H1 (cell line): ENCODE measurements at regions not wholly inside any gene's neighbourhood (a gene's known extent, or its start where the extent isn't known, plus 50 kb on each side); places are given as distances from the start of the nearest gene placed in this dataset.

Experiments used
- CTCF ChIA-PET: fragments of 300-600 bp; sonication (Branson Sonifier 250); formaldehyde crosslinking; loops from one replicate; lab custom pipeline; 2021; ENCODE audit not compliant: partially characterized antibody; lab: Charles Lee
- POLR2A ChIA-PET: fragments of 300-600 bp; sonication (Branson Sonifier 250); formaldehyde crosslinking; loops from one replicate; lab custom pipeline; 2021; ENCODE audit warnings: inconsistent platforms; ENCODE audit not compliant: partially characterized antibody; lab: Charles Lee
- DNase-seq, 2 experiments: peaks; one replicate each; pipeline versions ENCODE4 v3.0.0 to v3.0.0-alpha.2; 2010 to 2022; ENCODE audit warnings: low spot score in 2 of 2, low read depth in 1 of 2, mixed read lengths in 1 of 2
- FAIRE-seq: peaks from 2 replicates; lab custom pipeline; 2011; peaks lifted over from hg19 to GRCh38; lab: Jason Lieb, UNC
- H2AFZ ChIP-seq: 2 replicates; pipeline ENCODE4 v1.8.1; 2012; ENCODE audit warnings: low read length, inconsistent platforms
- H2AK5ac ChIP-seq: 2 replicates; pipeline ENCODE4 v1.6.1; 2013; ENCODE audit warnings: low read depth, low read length
- H2BK120ac ChIP-seq: replicated peaks from 2 replicates; pipeline ENCODE3; 2013; ENCODE audit warnings: low read depth, low read length, inconsistent platforms
- H2BK12ac ChIP-seq: 2 replicates; pipeline ENCODE4 v1.6.1; 2013; ENCODE audit warnings: low read depth, low read length
- H2BK15ac ChIP-seq: 2 replicates; pipeline ENCODE4 v1.6.1; 2013; ENCODE audit warnings: low read length
- H2BK20ac ChIP-seq: 2 replicates; pipeline ENCODE4 v1.6.1; 2013; ENCODE audit warnings: low read length
- H2BK5ac ChIP-seq: 2 replicates; pipeline ENCODE4 v1.6.1; 2013; ENCODE audit warnings: low read depth, low read length
- H3K14ac ChIP-seq: 2 replicates; pipeline ENCODE4 v1.6.1; 2013; ENCODE audit warnings: inconsistent platforms; ENCODE audit not compliant: insufficient read length
- H3K18ac ChIP-seq: 2 replicates; pipeline ENCODE4 v1.6.1; 2013; ENCODE audit warnings: low read length; ENCODE audit errors: extremely low read depth
- H3K23ac ChIP-seq: 2 replicates; pipeline ENCODE4 v1.6.1; 2013; ENCODE audit warnings: inconsistent platforms; ENCODE audit not compliant: insufficient read length
- H3K23me2 ChIP-seq: 2 replicates; pipeline ENCODE4 v1.6.1; 2013; ENCODE audit warnings: low read depth, low read length
- H3K27ac ChIP-seq: 2 replicates; pipeline ENCODE4 v1.6.1; 2011; ENCODE audit warnings: low read depth, low read length, inconsistent platforms
- H3K27me3 ChIP-seq, 4 experiments: replicated peaks in 1 of 4; 1 replicate in 1 of 4; 2 replicates in 3 of 4; pipeline versions ENCODE4 v1.6.1 to v1.8.1; 2011 to 2013; ENCODE audit warnings: low read length in 3 of 4, mild to moderate bottlenecking in 3 of 4, inconsistent platforms in 2 of 4, mixed read lengths in 2 of 4, moderate library complexity in 1 of 4; ENCODE audit not compliant: control insufficient read depth in 3 of 4, insufficient read depth in 3 of 4; ENCODE audit errors: extremely low read depth in 1 of 4
- H3K36me3 ChIP-seq, 4 experiments: 2 replicates each; pipeline versions ENCODE4 v1.6.1 to v1.8.1; 2011 to 2013; ENCODE audit warnings: mild to moderate bottlenecking in 4 of 4, low read length in 3 of 4, moderate library complexity in 2 of 4, control low read depth in 1 of 4, inconsistent platforms in 1 of 4; ENCODE audit not compliant: insufficient read depth in 4 of 4, control insufficient read depth in 2 of 4
- H3K4ac ChIP-seq: replicated peaks from 2 replicates; pipeline ENCODE3; 2013; ENCODE audit warnings: low read length, low read depth, mixed read lengths, inconsistent platforms; ENCODE audit not compliant: insufficient read length
- H3K4me1 ChIP-seq, 4 experiments: replicated peaks in 1 of 4; 1 replicate in 1 of 4; 2 replicates in 3 of 4; pipeline versions ENCODE4 v1.6.1 to v1.8.1; 2011 to 2013; ENCODE audit warnings: low read length in 3 of 4, inconsistent platforms in 2 of 4, mixed read lengths in 1 of 4; ENCODE audit not compliant: insufficient read depth in 4 of 4, control insufficient read depth in 3 of 4
- H3K4me2 ChIP-seq, 2 experiments: 2 replicates each; pipeline versions ENCODE4 v1.6.1 to v1.8.1; 2011 to 2013; ENCODE audit warnings: low read depth in 2 of 2, low read length in 2 of 2, control low read depth in 1 of 2, inconsistent platforms in 1 of 2, mild to moderate bottlenecking in 1 of 2; ENCODE audit not compliant: insufficient read depth in 1 of 2
- H3K4me3 ChIP-seq, 4 experiments: fragments of 200-600, 300-600 bp in 1 of 4; sonication (generic), shearing (Covaris generic), sonication (Bioruptor Twin) in 1 of 4; 2 replicates each; pipeline versions ENCODE4 v1.5.1 to v1.8.1; 2011 to 2016; ENCODE audit warnings: low read length in 4 of 4, low read depth in 3 of 4, control low read depth in 2 of 4, inconsistent platforms in 2 of 4, mild to moderate bottlenecking in 2 of 4, mixed read lengths in 1 of 4, moderate library complexity in 1 of 4; ENCODE audit not compliant: insufficient read depth in 2 of 4; ENCODE audit errors: extremely low read depth in 1 of 4
- H3K56ac ChIP-seq: replicated peaks from 2 replicates; pipeline ENCODE3; 2013; ENCODE audit warnings: low read depth, mild to moderate bottlenecking, mixed read lengths, low read length, inconsistent platforms; ENCODE audit not compliant: insufficient read length
- H3K79me1 ChIP-seq: 2 replicates; pipeline ENCODE4 v1.6.1; 2013; ENCODE audit warnings: low read depth, low read length, control low read depth
- H3K79me2 ChIP-seq, 2 experiments: 2 replicates each; pipeline versions ENCODE4 v1.6.1 to v1.8.1; 2012 to 2013; ENCODE audit warnings: low read length in 2 of 2, mild to moderate bottlenecking in 2 of 2, inconsistent platforms in 1 of 2; ENCODE audit not compliant: insufficient read depth in 2 of 2, control insufficient read depth in 1 of 2
- H3K9ac ChIP-seq, 4 experiments: replicated peaks in 1 of 4; 1 replicate in 1 of 4; 2 replicates in 3 of 4; pipeline versions ENCODE4 v1.6.1 to v1.8.1; 2011 to 2013; ENCODE audit warnings: low read depth in 3 of 4, low read length in 3 of 4, control low read depth in 2 of 4, mild to moderate bottlenecking in 2 of 4, moderate library complexity in 2 of 4, inconsistent platforms in 1 of 4; ENCODE audit errors: extremely low read depth in 1 of 4
- H3K9me3 ChIP-seq, 2 experiments: 2 replicates each; pipeline versions ENCODE4 v1.6.1 to v1.8.1; 2012 to 2013; ENCODE audit warnings: mild to moderate bottlenecking in 2 of 2, moderate library complexity in 2 of 2, control low read depth in 1 of 2, inconsistent platforms in 1 of 2, low read depth in 1 of 2, low read length in 1 of 2, mixed read lengths in 1 of 2; ENCODE audit not compliant: insufficient read depth in 2 of 2
- H4K20me1 ChIP-seq, 2 experiments: replicated peaks in 1 of 2; 2 replicates each; pipeline versions ENCODE3 to v1.8.1; 2011 to 2013; ENCODE audit warnings: inconsistent platforms in 2 of 2, low read length in 2 of 2, mild to moderate bottlenecking in 1 of 2; ENCODE audit not compliant: insufficient read depth in 2 of 2, control insufficient read depth in 1 of 2
- H4K5ac ChIP-seq: 2 replicates; pipeline ENCODE4 v1.6.1; 2013; ENCODE audit warnings: low read length, low read depth, mixed read lengths, inconsistent platforms; ENCODE audit not compliant: insufficient read length
- H4K8ac ChIP-seq: 2 replicates; pipeline ENCODE4 v1.8.0; 2013; ENCODE audit warnings: mild to moderate bottlenecking, moderate library complexity, low read length, inconsistent platforms; ENCODE audit not compliant: insufficient read depth; ENCODE audit errors: extremely low read depth
- H4K91ac ChIP-seq: replicated peaks from 2 replicates; pipeline ENCODE3; 2013; ENCODE audit warnings: low read length, mixed read lengths, inconsistent platforms; ENCODE audit not compliant: insufficient read length
- BCL11A ChIP-seq, 2 experiments: IDR thresholded peaks; one replicate each; pipeline ENCODE4 v1.6.1; 2011; ENCODE audit warnings: low read depth in 2 of 2, low read length in 2 of 2, mild to moderate bottlenecking in 2 of 2
- CHD2 ChIP-seq: IDR thresholded peaks from 2 replicates; pipeline ENCODE4 v1.6.1; 2012; ENCODE audit warnings: low read length, improper control_type of control experiment
- EGR1 ChIP-seq: IDR thresholded peaks from 2 replicates; pipeline ENCODE4 v1.6.1; 2011; ENCODE audit warnings: low read depth, low read length, borderline replicate concordance
- EZH2 ChIP-seq: fragments of 200-600 bp; sonication (generic); IDR thresholded peaks from 2 replicates; pipeline ENCODE4 v1.7.1; 2012; ENCODE audit warnings: low read depth, mild to moderate bottlenecking, moderate library complexity, low read length, inconsistent platforms; ENCODE audit not compliant: severe bottlenecking
- GABPA ChIP-seq: IDR thresholded peaks from 2 replicates; pipeline ENCODE4 v1.6.1; 2011; ENCODE audit warnings: mild to moderate bottlenecking, low read length, moderate library complexity, borderline replicate concordance; ENCODE audit not compliant: insufficient read depth
- HDAC6 ChIP-seq: IDR thresholded peaks from one replicate; pipeline ENCODE4 v1.7.1; 2012; ENCODE audit warnings: low read depth, mild to moderate bottlenecking, inconsistent platforms, low read length, moderate library complexity
- JUN ChIP-seq: IDR thresholded peaks from 2 replicates; pipeline ENCODE4 v1.6.1; 2011; ENCODE audit warnings: low read depth, mild to moderate bottlenecking, improper control_type of control experiment, low read length
- MAFK ChIP-seq: IDR thresholded peaks from 2 replicates; pipeline ENCODE4 v1.6.1; 2012; ENCODE audit warnings: low read depth, mild to moderate bottlenecking, improper control_type of control experiment, low read length
- PHF8 ChIP-seq: fragments of 200-600 bp; sonication (generic); conservative IDR thresholded peaks from 2 replicates; pipeline ENCODE4 v1.7.1; 2012; ENCODE audit warnings: low read depth, mild to moderate bottlenecking, inconsistent platforms, low read length, moderate library complexity
- POLR2AphosphoS5 ChIP-seq: IDR thresholded peaks from 2 replicates; pipeline ENCODE4 v1.6.1; 2011; ENCODE audit warnings: low read depth, low read length
- RAD21 ChIP-seq, 2 experiments: IDR thresholded peaks in 1 of 2; conservative IDR thresholded peaks in 1 of 2; 2 replicates each; pipeline ENCODE4 v1.6.1; 2011; ENCODE audit warnings: low read depth in 2 of 2, low read length in 2 of 2, improper control_type of control experiment in 1 of 2, inconsistent platforms in 1 of 2, mild to moderate bottlenecking in 1 of 2, moderate library complexity in 1 of 2
- SAP30 ChIP-seq: fragments of 300-600 bp; sonication (generic); IDR thresholded peaks from 2 replicates; pipeline ENCODE4 v1.7.1; 2012; ENCODE audit warnings: low read length, moderate library complexity, mild to moderate bottlenecking, inconsistent platforms; ENCODE audit not compliant: insufficient read depth, insufficient replicate concordance
- SIRT6 ChIP-seq: IDR thresholded peaks from one replicate; pipeline ENCODE4 v1.7.1; 2012; ENCODE audit warnings: low read length, inconsistent platforms
- SP1 ChIP-seq: IDR thresholded peaks from 2 replicates; pipeline ENCODE4 v1.6.1; 2011; ENCODE audit warnings: low read depth, low read length
- TAF1 ChIP-seq: IDR thresholded peaks from 2 replicates; pipeline ENCODE4 v1.6.1; 2011; ENCODE audit warnings: mild to moderate bottlenecking, low read depth, low read length
- TBP ChIP-seq: IDR thresholded peaks from 2 replicates; pipeline ENCODE4 v1.6.1; 2011; ENCODE audit warnings: low read depth, low read length, improper control_type of control experiment
- WGBS, 2 experiments: shearing (Covaris generic) in 1 of 2; methylation state at CpG; one replicate each; pipeline versions ENCODE4 v1.1.6 to v1.1.7; 2013 to 2015; ENCODE audit warnings: low lambda C conversion rate in 2 of 2, mixed read lengths in 2 of 2, inconsistent platforms in 1 of 2, low coverage in 1 of 2, missing lambda C conversion rate in 1 of 2; ENCODE audit not compliant: insufficient replicate concordance in 2 of 2, insufficient coverage in 1 of 2, insufficient read length in 1 of 2; ENCODE audit errors: extremely low coverage in 1 of 2, missing lambda C conversion rate in 1 of 2; 5-methylcytosine and 5-hydroxymethylcytosine counted together

DNA sequence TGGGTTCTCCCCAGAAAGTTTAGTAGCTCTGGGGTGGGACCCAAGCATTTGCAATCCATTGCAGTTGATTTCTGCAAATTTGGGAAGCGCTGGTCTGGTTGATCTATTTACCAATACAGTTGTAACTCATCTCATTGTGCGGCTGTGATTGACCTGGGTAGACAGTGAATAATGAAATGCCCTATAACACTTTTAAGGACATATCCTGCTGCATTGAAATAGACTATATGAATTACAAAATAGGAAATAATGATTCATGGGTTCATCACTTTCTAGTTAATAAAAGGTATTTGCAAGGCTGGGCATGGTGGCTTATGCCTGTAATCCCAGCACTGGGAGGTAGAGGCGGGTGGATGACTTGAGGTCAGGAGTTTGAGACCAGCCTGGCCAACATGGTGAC, 59.0 kb upstream of the FARP1 start:
- CTCF ChIA-PET = no interaction called here
- FAIRE-seq = no peak
- no peak for TF ChIP-seq EGR1
- no peak for TF ChIP-seq HDAC6
- no peak for TF ChIP-seq TBP
- no peak for TF ChIP-seq SAP30
- no peak for TF ChIP-seq BCL11A (IDR thresholded peaks at IDR 0.05; ENCODE audit: low read depth in 2 of 2, low read length in 2 of 2)
- no peak for TF ChIP-seq RAD21 (IDR thresholded peaks at IDR 0.05 in 1 of 2, conservative IDR thresholded peaks at IDR 0.05 in 1 of 2; ENCODE audit: low read depth in 2 of 2, low read length in 2 of 2)
- TF ChIP-seq SIRT6 = no peak
- TF ChIP-seq GABPA = no peak
- no peak for TF ChIP-seq TAF1
- no peak for TF ChIP-seq SP1
- TF ChIP-seq MAFK = no peak
- TF ChIP-seq CHD2 = no peak
- TF ChIP-seq JUN = no peak
- no peak for TF ChIP-seq PHF8
- TF ChIP-seq POLR2AphosphoS5 = no peak
- no peak for TF ChIP-seq EZH2

More for the DNA sequence above, 59.0 kb upstream of the FARP1 start:
- POLR2A ChIA-PET = no interaction called here
- Histone ChIP-seq H4K91ac (no peak overlapping the region), H2BK20ac (no peak overlapping the region), H3K23me2 (no peaks in the 10 kb centered on the region; the same call in 1 of the 2 replicates), H4K20me1 (no peaks in the 10 kb centered on the region), H3K36me3 (no peaks in the 10 kb centered on the region), H2AFZ (no peak overlapping the region), H3K56ac (no peak overlapping the region), H3K27me3 (no peaks in the 10 kb centered on the region), H3K27ac (no peak overlapping the region), H2BK120ac (no peak overlapping the region), H3K9ac (no peak overlapping the region), H2AK5ac (no peak overlapping the region), H3K79me1 (no peaks in the 10 kb centered on the region), H2BK12ac (no peak overlapping the region), H3K23ac (no peak overlapping the region), H3K4me3 (no peak overlapping the region), H3K9me3 (no peaks in the 10 kb centered on the region), H3K4me2 (no peak overlapping the region), H3K14ac (no peak overlapping the region), H3K18ac (no peak overlapping the region), H3K79me2 (no peaks in the 10 kb centered on the region), H3K4me1 (peaks cover 0 to 2% (median 0%) of the 10 kb centered on the region in 4 experiments; a peak in 2 of 7 replicates), H3K4ac (no peak overlapping the region), H2BK5ac (no peak overlapping the region), H4K5ac (no peak overlapping the region), H2BK15ac (no peak overlapping the region), H4K8ac (no peak overlapping the region)
- 95% methylated on average over 3 of the region's 3 CpGs; no CpG with 5 or more reads in 1 of the 2 experiments for WGBS, 2 experiments
- no peak for DNase-seq
